ENCODE measurements at regions not wholly inside any gene's neighbourhood (a gene's known extent, or its start where the extent isn't known, plus 50 kb on each side); places are given as distances from the start of the nearest gene placed in this dataset.

DNA sequence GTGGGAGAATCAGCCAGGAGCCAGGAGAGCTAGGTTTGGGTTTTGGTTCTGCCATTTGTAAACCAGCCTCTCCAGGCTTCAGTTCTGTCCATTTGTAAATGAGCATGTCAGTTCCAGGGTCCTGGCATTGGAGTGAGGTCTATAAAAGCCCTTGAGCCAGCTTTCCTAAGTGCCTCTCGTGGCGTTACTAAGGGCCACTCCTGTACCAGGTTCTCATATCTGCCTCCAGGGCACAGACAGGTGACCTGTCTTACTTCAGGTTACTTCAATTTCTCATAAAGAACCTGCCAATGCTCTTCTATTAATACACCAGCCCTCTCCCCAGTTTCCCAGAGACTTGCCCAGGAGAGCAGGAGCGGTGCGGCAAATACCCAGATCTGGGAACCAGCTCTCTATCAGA is 101.9 kb downstream of the VEGFA start:
- no peak for TF ChIP-seq CTCF (IDR thresholded peaks at IDR 0.05)
- POLR2A ChIA-PET: no interaction called here

GRCh38 chr6:43871284-43871683 is 101.3 kb downstream of the VEGFA start:
- Mint-ChIP-seq H3K4me1 (no peaks in the 10 kb centered on the region), H3K27me3 (peaks cover 13% of the 10 kb centered on the region), H3K9me3 (ENCODE audit: insufficient read depth) (no peaks in the 10 kb centered on the region), H3K4me3 (no peak overlapping the region), H3K27ac (no peak overlapping the region)
- ATAC-seq (ENCODE audit: low read depth) (no peak), DNase-seq (no peak)
- WGBS (ENCODE audit: insufficient coverage): no CpG with 5 or more reads among the region's 1 CpG
- Histone ChIP-seq H3K9me3 (ENCODE audit: control extremely low read depth in 1 of 3, control insufficient read depth in 2 of 3, insufficient read depth in 1 of 3, low read length in 2 of 3) (no peaks in the 10 kb centered on the region), H3K27ac (ENCODE audit: low read length in 2 of 2) (no peak overlapping the region), H3K36me3 (replicated peaks in 1 of 2; ENCODE audit: control extremely low read depth in 1 of 2, control insufficient read depth in 1 of 2, extremely low read depth in 1 of 2, insufficient read depth in 2 of 2, low read length in 1 of 2) (no peaks in the 10 kb centered on the region), H4K20me1 (ENCODE audit: control insufficient read depth, insufficient read depth, low read length, poor library complexity, severe bottlenecking) (no peaks in the 10 kb centered on the region), H3K79me2 (ENCODE audit: control insufficient read depth, insufficient read depth, low read length) (no peaks in the 10 kb centered on the region), H3K27me3 (replicated peaks in 1 of 4; ENCODE audit: control extremely low read depth in 1 of 4, control insufficient read depth in 3 of 4, insufficient read depth in 4 of 4, low read length in 3 of 4) (peaks cover 0 to 3% (median 2%) of the 10 kb centered on the region in 4 experiments), H2AFZ (ENCODE audit: insufficient read depth, low read depth, low read length, poor library complexity, severe bottlenecking) (no peak overlapping the region), H3K4me3 (ENCODE audit: control extremely low read depth in 1 of 5, extremely low read depth in 1 of 5, insufficient read depth in 1 of 5, low read depth in 2 of 5, low read length in 4 of 5) (no peak overlapping the region), H3K4me2 (replicated peaks; ENCODE audit: low read depth, low read length, poor library complexity, severe bottlenecking) (no peak overlapping the region), H3K4me1 (ENCODE audit: control insufficient read depth in 2 of 2, insufficient read depth in 2 of 2, low read length in 2 of 2) (no peaks in the 10 kb centered on the region), H3K9ac (ENCODE audit: low read length) (no peak overlapping the region)
- intact Hi-C loops (cut with micrococcal nuclease): no loop called here
- POLR2A ChIA-PET: no interaction called here
- CTCF ChIA-PET: no interaction called here
- TF ChIP-seq EZH2 (IDR thresholded peaks at IDR 0.05; ENCODE audit: borderline replicate concordance, insufficient read depth, low read depth, low read length, poor library complexity, severe bottlenecking): no peak

More for the DNA sequence above, 101.9 kb downstream of the VEGFA start:
- H3K79me2 ChIP-seq (ENCODE audit: control insufficient read depth, insufficient read depth, low read length): no peaks in the 10 kb centered on the region
- 97% methylated on average over 2 of the region's 4 CpGs for WGBS (ENCODE audit: insufficient coverage)
- ATAC-seq (ENCODE audit: low read depth) (no peak), DNase-seq (no peak)
- Mint-ChIP-seq H3K4me3 (no peak overlapping the region), H3K4me1 (no peaks in the 10 kb centered on the region), H3K9me3 (ENCODE audit: insufficient read depth) (no peaks in the 10 kb centered on the region), H3K27me3 (peaks cover 10% of the 10 kb centered on the region), H3K27ac (no peak overlapping the region)
- intact Hi-C loops (cut with micrococcal nuclease): no loop called here
- H4K20me1 ChIP-seq (ENCODE audit: control insufficient read depth, insufficient read depth, low read length, poor library complexity, severe bottlenecking): no peaks in the 10 kb centered on the region
- H3K36me3 ChIP-seq (replicated peaks in 1 of 2; ENCODE audit: control extremely low read depth in 1 of 2, control insufficient read depth in 1 of 2, extremely low read depth in 1 of 2, insufficient read depth in 2 of 2, low read length in 1 of 2): no peaks in the 10 kb centered on the region
- H3K27me3 ChIP-seq (replicated peaks in 1 of 4; ENCODE audit: control extremely low read depth in 1 of 4, control insufficient read depth in 3 of 4, insufficient read depth in 4 of 4, low read length in 3 of 4): peaks cover 0 to 3% (median 2%) of the 10 kb centered on the region in 4 experiments
- CTCF ChIA-PET: no interaction called here
- no peak overlapping the region for H3K9ac ChIP-seq (ENCODE audit: low read length)
- no peaks in the 10 kb centered on the region for H3K4me1 ChIP-seq (ENCODE audit: control insufficient read depth in 2 of 2, insufficient read depth in 2 of 2, low read length in 2 of 2)
- H3K9me3 ChIP-seq (ENCODE audit: control extremely low read depth in 1 of 3, control insufficient read depth in 2 of 3, insufficient read depth in 1 of 3, low read length in 2 of 3): no peaks in the 10 kb centered on the region
- no peak overlapping the region for H2AFZ ChIP-seq (ENCODE audit: insufficient read depth, low read depth, low read length, poor library complexity, severe bottlenecking)
- no peak overlapping the region for H3K4me3 ChIP-seq (ENCODE audit: control extremely low read depth in 1 of 5, extremely low read depth in 1 of 5, insufficient read depth in 1 of 5, low read depth in 2 of 5, low read length in 4 of 5)
- H3K4me2 ChIP-seq (replicated peaks; ENCODE audit: low read depth, low read length, poor library complexity, severe bottlenecking): no peak overlapping the region
- H3K27ac ChIP-seq (ENCODE audit: low read length in 2 of 2): no peak overlapping the region

Data from B cell (primary cell).